IPS-11a (cell line): ENCODE measurements at regions not wholly inside any gene's neighbourhood (a gene's known extent, or its start where the extent isn't known, plus 50 kb on each side); places are given as distances from the start of the nearest gene placed in this dataset.
"Not testable (repeated sequence)": the region's sequence is repeated elsewhere in the genome, so short reads cannot be mapped to it uniquely, and the experiment has no call there.

Experiments
- H3K4me3 ChIP-seq: one replicate; pipeline ENCODE4 v1.5.1; 2013; ENCODE audit warnings: low read depth, low read length, control low read depth

GRCh38 chr1:98145655-98146054, 224.8 kb upstream of the DPYD start:
- no peak overlapping the region for H3K4me3 ChIP-seq

GRCh38 chr1:98143403-98143802, 222.6 kb upstream of the DPYD start:
- no peak overlapping the region for H3K4me3 ChIP-seq

- no peak overlapping the region for H3K4me3 ChIP-seq
Measured at GRCh38 chr1:98133131-98133530, 212.3 kb upstream of the DPYD start.

- no peak overlapping the region for H3K4me3 ChIP-seq
Measured at GRCh38 chr1:98130408-98130807, 209.6 kb upstream of the DPYD start.

GRCh38 chr1:98129491-98129890, 208.7 kb upstream of the DPYD start:
- H3K4me3 ChIP-seq = no peak overlapping the region

- H3K4me3 ChIP-seq = no peak overlapping the region
Measured at GRCh38 chr1:98126740-98127139, 205.9 kb upstream of the DPYD start.

GRCh38 chr1:98121646-98122045, 200.8 kb upstream of the DPYD start:
- H3K4me3 ChIP-seq = no peak overlapping the region

GRCh38 chr1:98119796-98120195, 199.0 kb upstream of the DPYD start:
- H3K4me3 ChIP-seq = no peak overlapping the region

GRCh38 chr1:98113811-98114210, 193.0 kb upstream of the DPYD start:
- no peak overlapping the region for H3K4me3 ChIP-seq

GRCh38 chr1:98112626-98113025, 191.8 kb upstream of the DPYD start:
- H3K4me3 ChIP-seq = no peak overlapping the region

GRCh38 chr1:98110674-98111073, 189.8 kb upstream of the DPYD start:
- no peak overlapping the region for H3K4me3 ChIP-seq

- not testable (repeated sequence) for H3K4me3 ChIP-seq
Measured at GRCh38 chr1:98108378-98108777, 187.5 kb upstream of the DPYD start.

GRCh38 chr1:98107256-98107655, 186.4 kb upstream of the DPYD start:
- H3K4me3 ChIP-seq = no peak overlapping the region

- no peak overlapping the region for H3K4me3 ChIP-seq
Measured at GRCh38 chr1:98104289-98104688, 183.5 kb upstream of the DPYD start.

- no peak overlapping the region for H3K4me3 ChIP-seq
Measured at GRCh38 chr1:98103617-98104285, 182.9 kb upstream of the DPYD start.

- no peak overlapping the region for H3K4me3 ChIP-seq
Measured at GRCh38 chr1:98102345-98103030, 181.7 kb upstream of the DPYD start.

GRCh38 chr1:98101364-98101763, 180.5 kb upstream of the DPYD start:
- H3K4me3 ChIP-seq = no peak overlapping the region

GRCh38 chr1:98099501-98099900, 178.7 kb upstream of the DPYD start:
- no peak overlapping the region for H3K4me3 ChIP-seq

- H3K4me3 ChIP-seq = no peak overlapping the region
Measured at GRCh38 chr1:98098473-98098872, 177.6 kb upstream of the DPYD start.

GRCh38 chr1:98090351-98090750, 169.5 kb upstream of the DPYD start:
- H3K4me3 ChIP-seq = no peak overlapping the region

- no peak overlapping the region for H3K4me3 ChIP-seq
Measured at GRCh38 chr1:98088381-98088780, 167.5 kb upstream of the DPYD start.

- H3K4me3 ChIP-seq = no peak overlapping the region
Measured at GRCh38 chr1:98086796-98087441, 166.1 kb upstream of the DPYD start.
